ENCODE measurements at regions not wholly inside any gene's neighbourhood (a gene's known extent, or its start where the extent isn't known, plus 50 kb on each side); places are given as distances from the start of the nearest gene placed in this dataset.
A peak's percentile ranks its signal among the peaks of the same experiment; 100 is the strongest.

DNA sequence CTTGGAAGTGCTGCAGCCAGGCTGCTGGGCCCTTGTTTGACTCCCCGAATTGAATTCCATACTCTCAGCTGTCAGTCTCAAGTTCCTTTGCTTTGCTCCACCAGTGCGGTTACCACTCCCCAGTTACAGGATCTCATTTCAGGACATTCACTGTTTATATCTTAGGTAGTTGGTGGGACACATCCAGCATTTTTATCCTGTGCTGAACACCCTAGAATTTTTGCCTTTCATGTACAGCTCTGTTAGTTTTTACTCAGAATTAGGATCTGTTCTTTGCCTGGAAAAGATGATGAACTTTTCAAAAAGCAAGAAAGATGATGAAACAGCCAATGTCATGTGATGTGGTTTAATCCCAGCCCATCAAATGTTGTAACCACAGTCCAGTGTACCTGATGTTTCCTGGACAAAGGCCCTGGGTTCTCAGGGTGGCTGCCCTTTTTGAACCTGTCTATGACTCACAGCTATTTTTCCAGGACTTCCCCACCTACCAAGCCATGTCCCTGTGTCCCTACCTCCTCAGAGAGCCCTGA, 149.7 kb downstream of the NOC3L start:
- Histone ChIP-seq H3K4me1 (peaks cover 17% of the 10 kb centered on the region), H3K27ac (peak overlapping the region; percentile 52 to 79; a peak in 5 of 6 replicates), H3K9me3 (no peaks in the 10 kb centered on the region), H3K4me2 (peak overlapping the region; percentile 33), H3K4me3 (no peak overlapping the region)
- DNase-seq (ENCODE audit: low read depth in 1 of 2, low spot score in 1 of 2) (peak in 1 of 2 experiments; percentile 30), ATAC-seq (peak in 1 of 2 experiments; percentile 54; a peak in 3 of 6 replicates), FAIRE-seq (no peak)
- TF ChIP-seq FOSB (CRISPR knock-in tag; IDR thresholded peaks at IDR 0.05), result no peak
- no peak for TF ChIP-seq ELK1 (IDR thresholded peaks at IDR 0.05; ENCODE audit: low read depth, low read length)
- no peak for TF ChIP-seq EHF (CRISPR knock-in tag; IDR thresholded peaks at IDR 0.05)
- no peak for TF ChIP-seq USF2 (IDR thresholded peaks at IDR 0.05)
- TF ChIP-seq CBX8 (IDR thresholded peaks at IDR 0.05), result no peak
- TF ChIP-seq KDM1A (IDR thresholded peaks at IDR 0.05; ENCODE audit: low read depth), result no peak
- TF ChIP-seq HEYL (CRISPR knock-in tag; IDR thresholded peaks at IDR 0.05), result no peak
- TF ChIP-seq PBX3 (IDR thresholded peaks at IDR 0.05), result no peak
- TF ChIP-seq CHD2 (IDR thresholded peaks at IDR 0.05; ENCODE audit: low read length, partially characterized antibody), result no peak
- no peak for TF ChIP-seq NPAS2 (CRISPR knock-in tag; IDR thresholded peaks at IDR 0.05; ENCODE audit: borderline replicate concordance)
- TF ChIP-seq SREBF2 (IDR thresholded peaks at IDR 0.05), result no peak
- TF ChIP-seq ZNF302 (CRISPR knock-in tag; IDR thresholded peaks at IDR 0.05), result no peak
- TF ChIP-seq ZC3H11A (IDR thresholded peaks at IDR 0.05), result no peak
- TF ChIP-seq MAFK (IDR thresholded peaks at IDR 0.05; ENCODE audit: partially characterized antibody), result no peak
- no peak for TF ChIP-seq POLR2A (IDR thresholded peaks at IDR 0.05; ENCODE audit: low read length)
- no peak for TF ChIP-seq SMC3 (IDR thresholded peaks at IDR 0.05)
- no peak for TF ChIP-seq FOXS1 (CRISPR knock-in tag; IDR thresholded peaks at IDR 0.05)
- no peak for TF ChIP-seq PHF8 (IDR thresholded peaks at IDR 0.05; ENCODE audit: borderline replicate concordance, low read depth)
- no peak for TF ChIP-seq RAD21 (conservative IDR thresholded peaks at IDR 0.05 in 1 of 2, IDR thresholded peaks at IDR 0.05 in 1 of 2)
- no peak for TF ChIP-seq CEBPB (IDR thresholded peaks at IDR 0.05)
- ChIA-PET CTCF (interaction anchor here (0.6 to 1.1 kb wide), 2 partner anchors 29 to 1967 kb away, joined by 3 to 4 read pairs; no protein-coding TSS in a partner anchor), POLR2A (no interaction called here)
- WGBS (ENCODE audit: missing lambda C conversion rate), result 90% methylated on average over 2 of the region's 2 CpGs

- ChIA-PET CTCF (interaction anchor here (0.9 to 1.1 kb wide), 2 partner anchors 8 to 30 kb away, joined by 3 to 4 read pairs; no protein-coding TSS in a partner anchor), POLR2A (no interaction called here)
- TF ChIP-seq ESRRA (IDR thresholded peaks at IDR 0.05; ENCODE audit: borderline replicate concordance, low read length), result no peak
- TF ChIP-seq NPAS2 (CRISPR knock-in tag; IDR thresholded peaks at IDR 0.05; ENCODE audit: borderline replicate concordance), result no peak
- no peak for TF ChIP-seq ZFP36 (IDR thresholded peaks at IDR 0.05; ENCODE audit: borderline replicate concordance, partially characterized antibody)
- TF ChIP-seq KDM1A (IDR thresholded peaks at IDR 0.05; ENCODE audit: low read depth), result no peak
- TF ChIP-seq E2F6 (IDR thresholded peaks at IDR 0.05; ENCODE audit: borderline replicate concordance, low read depth), result no peak
- TF ChIP-seq, protein P1, sequence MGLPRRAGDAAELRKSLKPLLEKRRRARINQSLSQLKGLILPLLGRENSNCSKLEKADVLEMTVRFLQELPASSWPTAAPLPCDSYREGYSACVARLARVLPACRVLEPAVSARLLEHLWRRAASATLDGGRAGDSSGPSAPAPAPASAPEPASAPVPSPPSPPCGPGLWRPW (IDR thresholded peaks at IDR 0.05), result no peak
- no peak for TF ChIP-seq CHD2 (IDR thresholded peaks at IDR 0.05; ENCODE audit: low read length, partially characterized antibody)
- no peak for TF ChIP-seq CEBPB (IDR thresholded peaks at IDR 0.05)
- TF ChIP-seq HMGXB4 (CRISPR knock-in tag; IDR thresholded peaks at IDR 0.05; ENCODE audit: borderline replicate concordance), result no peak
- no peak for TF ChIP-seq SREBF2 (IDR thresholded peaks at IDR 0.05)
- no peak for TF ChIP-seq POLR2AphosphoS2 (conservative IDR thresholded peaks at IDR 0.05; ENCODE audit: low read length)
- TF ChIP-seq TP53 (CRISPR knock-in tag; IDR thresholded peaks at IDR 0.05), result no peak
- no peak for TF ChIP-seq SMC3 (IDR thresholded peaks at IDR 0.05)
- TF ChIP-seq REST (IDR thresholded peaks at IDR 0.05), result no peak
- TF ChIP-seq HEYL (CRISPR knock-in tag; IDR thresholded peaks at IDR 0.05), result no peak
- Histone ChIP-seq H3K4me3 (no peak overlapping the region), H3K4me1 (peaks cover 17% of the 10 kb centered on the region), H3K4me2 (no peak overlapping the region; the same call in 2 of the 3 replicates), H3K27ac (no peak overlapping the region; a peak in 1 of 6 replicates), H3K9me3 (no peaks in the 10 kb centered on the region)
- DNase-seq (ENCODE audit: low read depth in 1 of 2, low spot score in 1 of 2), result no peak
- no peak for ATAC-seq
- WGBS (ENCODE audit: missing lambda C conversion rate), result 67% methylated on average over 3 of the region's 3 CpGs
- FAIRE-seq, result no peak
Measured at GRCh38 chr10:94213980-94214379, 148.8 kb downstream of the NOC3L start.

All from A549 (cell line).